Mesenchymal stem cell (in vitro differentiated cells and primary cell): ENCODE measurements at regions not wholly inside any gene's neighbourhood (a gene's known extent, or its start where the extent isn't known, plus 50 kb on each side); places are given as distances from the start of the nearest gene placed in this dataset.

Source experiments
- DNase-seq: peaks from one replicate; pipeline ENCODE4 v3.0.0-alpha.2; 2013
- H2AFZ ChIP-seq: one replicate; pipeline ENCODE4 v1.6.1; 2013; ENCODE audit warnings: low read depth, mild to moderate bottlenecking, control low read depth, inconsistent platforms, low read length, moderate library complexity
- H2AK5ac ChIP-seq: 2 replicates; pipeline ENCODE4 v1.6.1; 2013; ENCODE audit warnings: low read length, moderate library complexity, mild to moderate bottlenecking, inconsistent platforms; ENCODE audit not compliant: severe bottlenecking
- H2BK120ac ChIP-seq: one replicate; pipeline ENCODE4 v1.6.1; 2013; ENCODE audit warnings: low read depth, mild to moderate bottlenecking, inconsistent platforms, low read length, moderate library complexity
- H2BK12ac ChIP-seq, 2 experiments: one replicate each; pipeline ENCODE4 v1.6.1; 2013; ENCODE audit warnings: inconsistent platforms in 2 of 2, low read length in 2 of 2, mild to moderate bottlenecking in 2 of 2, moderate library complexity in 2 of 2, control low read depth in 1 of 2
- H2BK15ac ChIP-seq: one replicate; pipeline ENCODE4 v1.6.1; 2013; ENCODE audit warnings: mild to moderate bottlenecking, low read depth, inconsistent platforms; ENCODE audit not compliant: poor library complexity, severe bottlenecking
- H2BK5ac ChIP-seq: 2 replicates; pipeline ENCODE4 v1.6.1; 2013; ENCODE audit warnings: low read depth, mild to moderate bottlenecking, low read length, control low read depth, inconsistent platforms; ENCODE audit not compliant: poor library complexity, severe bottlenecking
- H3K14ac ChIP-seq, 2 experiments: one replicate each; pipeline ENCODE4 v1.6.1; 2013; ENCODE audit warnings: inconsistent platforms in 2 of 2, low read length in 2 of 2, control low read depth in 1 of 2, mild to moderate bottlenecking in 1 of 2, moderate library complexity in 1 of 2
- H3K18ac ChIP-seq, 2 experiments: one replicate each; pipeline ENCODE4 v1.6.1; 2013; ENCODE audit warnings: inconsistent platforms in 2 of 2, low read length in 2 of 2, control low read depth in 1 of 2, low read depth in 1 of 2, mild to moderate bottlenecking in 1 of 2
- H3K23ac ChIP-seq, 2 experiments: one replicate each; pipeline ENCODE4 v1.6.1; 2013; ENCODE audit warnings: inconsistent platforms in 2 of 2, low read length in 2 of 2, mild to moderate bottlenecking in 2 of 2, moderate library complexity in 2 of 2, control low read depth in 1 of 2
- H3K27ac ChIP-seq: 2 replicates; pipeline ENCODE4 v1.5.1; 2013; ENCODE audit warnings: mild to moderate bottlenecking, moderate library complexity, low read length, control low read depth, inconsistent platforms; ENCODE audit not compliant: poor library complexity, severe bottlenecking
- H3K27me3 ChIP-seq, 2 experiments: 2 replicates each; pipeline versions ENCODE4 v1.6.1 to v1.7.0; 2013; ENCODE audit warnings: low read length in 2 of 2, mild to moderate bottlenecking in 2 of 2, moderate library complexity in 2 of 2, control low read depth in 1 of 2, inconsistent platforms in 1 of 2; ENCODE audit not compliant: control insufficient read depth in 1 of 2, insufficient read depth in 1 of 2
- H3K36me3 ChIP-seq, 2 experiments: 2 replicates each; pipeline versions ENCODE4 v1.6.1 to v1.7.0; 2013; ENCODE audit warnings: low read length in 2 of 2, control low read depth in 1 of 2, inconsistent platforms in 1 of 2, low read depth in 1 of 2, mild to moderate bottlenecking in 1 of 2; ENCODE audit not compliant: insufficient read depth in 2 of 2, control insufficient read depth in 1 of 2
- H3K4ac ChIP-seq, 2 experiments: one replicate each; pipeline ENCODE4 v1.6.1; 2013; ENCODE audit warnings: inconsistent platforms in 2 of 2, low read length in 2 of 2, mild to moderate bottlenecking in 2 of 2, moderate library complexity in 2 of 2, control low read depth in 1 of 2, low read depth in 1 of 2
- H3K4me1 ChIP-seq: 2 replicates; pipeline ENCODE4 v1.6.1; 2013; ENCODE audit warnings: low read depth, low read length, control low read depth; ENCODE audit not compliant: control insufficient read depth, insufficient read depth
- H3K4me2 ChIP-seq: 2 replicates; pipeline ENCODE4 v1.6.1; 2013; ENCODE audit warnings: low read length, mild to moderate bottlenecking, inconsistent platforms; ENCODE audit not compliant: poor library complexity, severe bottlenecking
- H3K4me3 ChIP-seq, 2 experiments: 2 replicates each; pipeline versions ENCODE4 v1.5.1 to v1.7.0; 2013; ENCODE audit warnings: low read length in 2 of 2, mild to moderate bottlenecking in 2 of 2, control low read depth in 1 of 2, low read depth in 1 of 2; ENCODE audit not compliant: insufficient read depth in 1 of 2
- H3K79me1 ChIP-seq: replicated peaks from 2 replicates; pipeline ENCODE4 v1.6.1; 2013; ENCODE audit warnings: mild to moderate bottlenecking, control low read depth, low read length, inconsistent platforms; ENCODE audit not compliant: poor library complexity, severe bottlenecking
- H3K9ac ChIP-seq: 2 replicates; pipeline ENCODE4 v1.7.0; 2013; ENCODE audit warnings: mild to moderate bottlenecking, low read length, moderate library complexity
- H3K9me3 ChIP-seq: 2 replicates; pipeline ENCODE4 v1.7.0; 2013; ENCODE audit warnings: mild to moderate bottlenecking, low read length; ENCODE audit not compliant: control insufficient read depth
- H4K8ac ChIP-seq: one replicate; pipeline ENCODE4 v1.6.1; 2013; ENCODE audit warnings: inconsistent platforms, mild to moderate bottlenecking, low read length, moderate library complexity
- H4K91ac ChIP-seq: one replicate; pipeline ENCODE4 v1.6.1; 2013; ENCODE audit warnings: mild to moderate bottlenecking, low read length, inconsistent platforms
- WGBS: methylation state at CpG from one replicate; pipeline ENCODE4 v1.1.7; 2013; ENCODE audit warnings: mixed read lengths; 5-methylcytosine and 5-hydroxymethylcytosine counted together

DNA sequence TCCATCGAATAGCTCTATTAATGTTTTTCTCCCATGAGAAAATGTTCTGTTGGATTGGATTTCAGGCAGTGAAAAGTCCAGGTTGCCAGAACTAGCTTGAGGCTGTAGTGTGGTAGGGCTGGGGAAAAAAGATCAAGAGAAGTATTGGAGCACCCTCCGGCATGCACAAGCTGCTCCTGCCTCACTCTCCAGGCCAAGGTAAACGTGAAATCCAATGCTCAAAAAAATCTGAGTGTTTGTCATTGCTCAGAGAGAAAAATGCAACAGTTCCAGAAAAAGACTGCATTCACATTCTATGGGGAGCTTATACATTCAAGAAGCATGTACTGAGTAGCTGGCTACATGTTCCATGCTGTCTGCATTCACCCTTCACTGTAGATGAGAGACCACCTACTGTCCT lies 680.9 kb upstream of the TBX3 start:
- H3K27ac ChIP-seq = no peak overlapping the region
- H2BK5ac ChIP-seq = no peak overlapping the region
- no peak overlapping the region for H2BK12ac ChIP-seq
- no peaks in the 10 kb centered on the region for H3K4me1 ChIP-seq
- H3K36me3 ChIP-seq = no peaks in the 10 kb centered on the region
- no peak overlapping the region for H4K8ac ChIP-seq
- H3K9me3 ChIP-seq = no peaks in the 10 kb centered on the region
- no peaks in the 10 kb centered on the region for H3K79me1 ChIP-seq
- H3K4ac ChIP-seq = no peak overlapping the region
- peak overlapping the region in 1 of 2 experiments; percentile 49 for H3K14ac ChIP-seq
- H3K23ac ChIP-seq = no peak overlapping the region
- no peak overlapping the region for H2AFZ ChIP-seq
- no peak overlapping the region for H3K4me3 ChIP-seq
- no peak overlapping the region for H3K4me2 ChIP-seq
- WGBS = 96% methylated on average over 3 of the region's 3 CpGs
- H4K91ac ChIP-seq = no peak overlapping the region
- no peak overlapping the region for H2AK5ac ChIP-seq
- no peak overlapping the region for H2BK15ac ChIP-seq
- no peak overlapping the region for H3K18ac ChIP-seq
- H3K9ac ChIP-seq = no peak overlapping the region
- H3K27me3 ChIP-seq = no peaks in the 10 kb centered on the region
- H2BK120ac ChIP-seq = no peak overlapping the region
- no peak for DNase-seq

DNA sequence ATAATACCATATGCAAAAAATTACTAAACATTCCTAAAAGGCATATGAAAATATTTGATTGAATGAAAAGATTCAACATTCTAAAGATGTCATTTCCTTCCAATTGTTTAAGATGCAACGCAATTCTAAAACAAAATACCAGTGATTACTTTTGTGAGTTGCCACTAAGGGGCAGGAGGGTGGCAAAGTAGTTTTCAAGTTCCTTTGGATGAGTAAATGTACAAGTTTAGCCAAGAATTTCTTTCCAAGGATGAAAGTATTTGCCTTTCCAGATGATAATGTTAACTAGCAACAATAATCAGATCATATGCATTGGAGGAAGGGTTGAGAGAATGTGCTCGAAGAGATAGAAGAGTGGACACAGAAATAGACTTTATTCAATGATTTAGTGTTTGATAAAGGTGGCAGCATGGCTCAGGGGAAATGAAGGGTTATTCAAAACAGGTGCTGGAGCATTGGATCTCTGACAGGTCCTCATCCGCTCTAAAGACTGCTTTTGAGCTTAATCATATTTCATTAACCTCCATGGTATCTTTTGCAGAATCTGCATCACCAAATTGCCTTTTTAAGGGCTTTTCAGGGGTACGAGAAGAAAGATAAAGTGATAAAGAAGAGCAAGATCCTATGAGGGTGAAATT lies 678.5 kb upstream of the TBX3 start:
- Histone ChIP-seq H3K4me2 (no peak overlapping the region), H3K14ac (no peak overlapping the region), H4K8ac (no peak overlapping the region), H3K27me3 (no peaks in the 10 kb centered on the region), H2AK5ac (no peak overlapping the region), H3K18ac (no peak overlapping the region), H3K4me3 (no peak overlapping the region), H2BK5ac (no peak overlapping the region), H2BK120ac (peak overlapping the region; percentile 19), H3K36me3 (no peaks in the 10 kb centered on the region), H3K79me1 (no peaks in the 10 kb centered on the region), H3K9ac (no peak overlapping the region), H3K27ac (no peak overlapping the region), H3K9me3 (no peaks in the 10 kb centered on the region), H3K23ac (no peak overlapping the region), H2BK15ac (no peak overlapping the region), H3K4me1 (no peaks in the 10 kb centered on the region), H4K91ac (no peak overlapping the region), H2BK12ac (no peak overlapping the region), H2AFZ (no peak overlapping the region), H3K4ac (no peak overlapping the region)
- WGBS = 94% methylated on average over 3 of the region's 4 CpGs
- DNase-seq = no peak

GRCh38 chr12:115357681-115358080 lies 673.7 kb upstream of the TBX3 start:
- H3K4me3 ChIP-seq = no peak overlapping the region
- H2BK12ac ChIP-seq = no peak overlapping the region
- H3K36me3 ChIP-seq = no peaks in the 10 kb centered on the region
- no peak overlapping the region for H3K4me2 ChIP-seq
- H2BK120ac ChIP-seq = no peak overlapping the region
- H3K79me1 ChIP-seq = no peaks in the 10 kb centered on the region
- no peak overlapping the region for H3K23ac ChIP-seq
- H3K14ac ChIP-seq = no peak overlapping the region
- no peak overlapping the region for H3K9ac ChIP-seq
- 97% methylated on average over 12 of the region's 12 CpGs for WGBS
- H3K27ac ChIP-seq = no peak overlapping the region
- no peak overlapping the region for H3K18ac ChIP-seq
- H2AK5ac ChIP-seq = no peak overlapping the region
- H2BK15ac ChIP-seq = no peak overlapping the region
- DNase-seq = no peak
- H4K91ac ChIP-seq = peak overlapping the region; percentile 39
- no peak overlapping the region for H3K4ac ChIP-seq
- peaks cover 3% of the 10 kb centered on the region for H3K4me1 ChIP-seq
- peak overlapping the region; percentile 60 for H4K8ac ChIP-seq
- H3K9me3 ChIP-seq = no peaks in the 10 kb centered on the region
- no peak overlapping the region for H2BK5ac ChIP-seq
- no peaks in the 10 kb centered on the region for H3K27me3 ChIP-seq
- H2AFZ ChIP-seq = no peak overlapping the region

- Histone ChIP-seq H3K4me2 (no peak overlapping the region), H3K36me3 (no peaks in the 10 kb centered on the region), H3K14ac (no peak overlapping the region), H3K79me1 (no peaks in the 10 kb centered on the region), H3K9me3 (no peaks in the 10 kb centered on the region), H2BK120ac (no peak overlapping the region), H2BK5ac (no peak overlapping the region), H3K18ac (no peak overlapping the region), H4K8ac (no peak overlapping the region), H2BK15ac (no peak overlapping the region), H3K27me3 (no peaks in the 10 kb centered on the region), H3K23ac (no peak overlapping the region), H2AK5ac (no peak overlapping the region), H3K4ac (no peak overlapping the region), H4K91ac (no peak overlapping the region), H3K4me1 (peaks cover 3% of the 10 kb centered on the region), H3K27ac (no peak overlapping the region), H2AFZ (no peak overlapping the region), H2BK12ac (no peak overlapping the region), H3K9ac (peak overlapping the region; percentile 96), H3K4me3 (no peak overlapping the region)
- DNase-seq = no peak
- WGBS = 78% methylated on average over 2 of the region's 2 CpGs
Measured at GRCh38 chr12:115355301-115355700, 671.3 kb upstream of the TBX3 start.
